ENCODE measurements at regions not wholly inside any gene's neighbourhood (a gene's known extent, or its start where the extent isn't known, plus 50 kb on each side); places are given as distances from the start of the nearest gene placed in this dataset.

DNA sequence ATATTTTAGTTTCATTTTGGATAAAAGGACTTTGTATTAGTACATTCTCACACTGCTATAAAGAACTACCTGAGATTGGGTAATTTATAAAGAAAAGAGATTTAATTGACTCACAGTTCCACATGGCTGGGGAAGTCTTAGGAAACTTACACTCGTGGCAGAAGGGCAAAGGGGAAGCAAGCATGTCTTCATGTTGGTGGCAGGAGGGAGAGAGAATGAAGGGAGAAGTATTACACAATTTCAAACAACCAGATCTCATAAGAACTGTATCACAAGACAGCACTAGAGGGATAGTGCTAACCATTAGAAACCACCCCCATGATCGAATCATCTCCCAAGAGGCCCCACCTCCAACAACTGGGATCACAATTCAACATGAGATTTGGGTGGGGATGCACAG lies 142.9 kb downstream of the USP31 start (continued):
- TF ChIP-seq, protein P1, sequence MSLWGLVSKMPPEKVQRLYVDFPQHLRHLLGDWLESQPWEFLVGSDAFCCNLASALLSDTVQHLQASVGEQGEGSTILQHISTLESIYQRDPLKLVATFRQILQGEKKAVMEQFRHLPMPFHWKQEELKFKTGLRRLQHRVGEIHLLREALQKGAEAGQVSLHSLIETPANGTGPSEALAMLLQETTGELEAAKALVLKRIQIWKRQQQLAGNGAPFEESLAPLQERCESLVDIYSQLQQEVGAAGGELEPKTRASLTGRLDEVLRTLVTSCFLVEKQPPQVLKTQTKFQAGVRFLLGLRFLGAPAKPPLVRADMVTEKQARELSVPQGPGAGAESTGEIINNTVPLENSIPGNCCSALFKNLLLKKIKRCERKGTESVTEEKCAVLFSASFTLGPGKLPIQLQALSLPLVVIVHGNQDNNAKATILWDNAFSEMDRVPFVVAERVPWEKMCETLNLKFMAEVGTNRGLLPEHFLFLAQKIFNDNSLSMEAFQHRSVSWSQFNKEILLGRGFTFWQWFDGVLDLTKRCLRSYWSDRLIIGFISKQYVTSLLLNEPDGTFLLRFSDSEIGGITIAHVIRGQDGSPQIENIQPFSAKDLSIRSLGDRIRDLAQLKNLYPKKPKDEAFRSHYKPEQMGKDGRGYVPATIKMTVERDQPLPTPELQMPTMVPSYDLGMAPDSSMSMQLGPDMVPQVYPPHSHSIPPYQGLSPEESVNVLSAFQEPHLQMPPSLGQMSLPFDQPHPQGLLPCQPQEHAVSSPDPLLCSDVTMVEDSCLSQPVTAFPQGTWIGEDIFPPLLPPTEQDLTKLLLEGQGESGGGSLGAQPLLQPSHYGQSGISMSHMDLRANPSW (CRISPR knock-in tag; conservative IDR thresholded peaks at IDR 0.05; ENCODE audit: low read depth): no peak
- TF ChIP-seq, protein P2, sequence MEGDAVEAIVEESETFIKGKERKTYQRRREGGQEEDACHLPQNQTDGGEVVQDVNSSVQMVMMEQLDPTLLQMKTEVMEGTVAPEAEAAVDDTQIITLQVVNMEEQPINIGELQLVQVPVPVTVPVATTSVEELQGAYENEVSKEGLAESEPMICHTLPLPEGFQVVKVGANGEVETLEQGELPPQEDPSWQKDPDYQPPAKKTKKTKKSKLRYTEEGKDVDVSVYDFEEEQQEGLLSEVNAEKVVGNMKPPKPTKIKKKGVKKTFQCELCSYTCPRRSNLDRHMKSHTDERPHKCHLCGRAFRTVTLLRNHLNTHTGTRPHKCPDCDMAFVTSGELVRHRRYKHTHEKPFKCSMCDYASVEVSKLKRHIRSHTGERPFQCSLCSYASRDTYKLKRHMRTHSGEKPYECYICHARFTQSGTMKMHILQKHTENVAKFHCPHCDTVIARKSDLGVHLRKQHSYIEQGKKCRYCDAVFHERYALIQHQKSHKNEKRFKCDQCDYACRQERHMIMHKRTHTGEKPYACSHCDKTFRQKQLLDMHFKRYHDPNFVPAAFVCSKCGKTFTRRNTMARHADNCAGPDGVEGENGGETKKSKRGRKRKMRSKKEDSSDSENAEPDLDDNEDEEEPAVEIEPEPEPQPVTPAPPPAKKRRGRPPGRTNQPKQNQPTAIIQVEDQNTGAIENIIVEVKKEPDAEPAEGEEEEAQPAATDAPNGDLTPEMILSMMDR (IDR thresholded peaks at IDR 0.05): no peak
- TF ChIP-seq OVOL2 (CRISPR knock-in tag; IDR thresholded peaks at IDR 0.05; ENCODE audit: borderline replicate concordance): no peak
- no peak for TF ChIP-seq CREB1 (CRISPR knock-in tag; IDR thresholded peaks at IDR 0.05)
- TF ChIP-seq, protein P3, sequence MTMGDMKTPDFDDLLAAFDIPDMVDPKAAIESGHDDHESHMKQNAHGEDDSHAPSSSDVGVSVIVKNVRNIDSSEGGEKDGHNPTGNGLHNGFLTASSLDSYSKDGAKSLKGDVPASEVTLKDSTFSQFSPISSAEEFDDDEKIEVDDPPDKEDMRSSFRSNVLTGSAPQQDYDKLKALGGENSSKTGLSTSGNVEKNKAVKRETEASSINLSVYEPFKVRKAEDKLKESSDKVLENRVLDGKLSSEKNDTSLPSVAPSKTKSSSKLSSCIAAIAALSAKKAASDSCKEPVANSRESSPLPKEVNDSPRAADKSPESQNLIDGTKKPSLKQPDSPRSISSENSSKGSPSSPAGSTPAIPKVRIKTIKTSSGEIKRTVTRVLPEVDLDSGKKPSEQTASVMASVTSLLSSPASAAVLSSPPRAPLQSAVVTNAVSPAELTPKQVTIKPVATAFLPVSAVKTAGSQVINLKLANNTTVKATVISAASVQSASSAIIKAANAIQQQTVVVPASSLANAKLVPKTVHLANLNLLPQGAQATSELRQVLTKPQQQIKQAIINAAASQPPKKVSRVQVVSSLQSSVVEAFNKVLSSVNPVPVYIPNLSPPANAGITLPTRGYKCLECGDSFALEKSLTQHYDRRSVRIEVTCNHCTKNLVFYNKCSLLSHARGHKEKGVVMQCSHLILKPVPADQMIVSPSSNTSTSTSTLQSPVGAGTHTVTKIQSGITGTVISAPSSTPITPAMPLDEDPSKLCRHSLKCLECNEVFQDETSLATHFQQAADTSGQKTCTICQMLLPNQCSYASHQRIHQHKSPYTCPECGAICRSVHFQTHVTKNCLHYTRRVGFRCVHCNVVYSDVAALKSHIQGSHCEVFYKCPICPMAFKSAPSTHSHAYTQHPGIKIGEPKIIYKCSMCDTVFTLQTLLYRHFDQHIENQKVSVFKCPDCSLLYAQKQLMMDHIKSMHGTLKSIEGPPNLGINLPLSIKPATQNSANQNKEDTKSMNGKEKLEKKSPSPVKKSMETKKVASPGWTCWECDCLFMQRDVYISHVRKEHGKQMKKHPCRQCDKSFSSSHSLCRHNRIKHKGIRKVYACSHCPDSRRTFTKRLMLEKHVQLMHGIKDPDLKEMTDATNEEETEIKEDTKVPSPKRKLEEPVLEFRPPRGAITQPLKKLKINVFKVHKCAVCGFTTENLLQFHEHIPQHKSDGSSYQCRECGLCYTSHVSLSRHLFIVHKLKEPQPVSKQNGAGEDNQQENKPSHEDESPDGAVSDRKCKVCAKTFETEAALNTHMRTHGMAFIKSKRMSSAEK (CRISPR knock-in tag; IDR thresholded peaks at IDR 0.05; ENCODE audit: borderline replicate concordance): no peak
- TF ChIP-seq TEAD1 (CRISPR knock-in tag; IDR thresholded peaks at IDR 0.05): no peak
- no peak for TF ChIP-seq MYBL2 (CRISPR knock-in tag; IDR thresholded peaks at IDR 0.05)

DNA sequence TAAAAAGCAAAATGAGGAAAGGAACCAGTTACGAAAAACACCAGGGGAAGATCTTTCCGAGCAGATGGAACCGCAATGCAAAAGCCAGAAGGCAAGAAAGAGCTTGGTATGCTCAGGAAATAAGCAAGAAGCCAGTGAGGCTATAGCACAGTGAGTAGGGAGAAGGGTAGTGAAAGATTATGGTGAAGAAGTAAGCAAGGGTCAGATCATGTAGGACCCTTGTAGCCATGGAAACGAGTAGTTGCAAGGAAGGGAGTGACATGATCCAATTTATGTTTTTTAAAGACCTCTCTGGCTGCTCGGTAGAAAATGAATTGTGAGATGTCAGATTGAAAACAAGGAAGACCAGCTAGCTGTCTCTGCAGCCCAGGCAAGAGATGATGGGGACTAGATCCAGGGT lies 143.3 kb downstream of the USP31 start:
- no peak for ATAC-seq
- Mint-ChIP-seq H3K27me3 (ENCODE audit: low read depth) (no peaks in the 10 kb centered on the region; the same call in 1 of the 2 replicates), H3K9me3 (peaks cover 9% of the 10 kb centered on the region), H3K4me1 (no peaks in the 10 kb centered on the region), H3K36me3 (no peaks in the 10 kb centered on the region), H3K4me3 (no peak overlapping the region), H3K27ac (no peak overlapping the region)
- CTCF ChIA-PET: no interaction called here
- POLR2A ChIA-PET: no interaction called here
- DNase-seq (ENCODE audit: low spot score): no peak
- TF ChIP-seq PRRX2 (CRISPR knock-in tag; IDR thresholded peaks at IDR 0.05) (no peak), ZNF232 (CRISPR knock-in tag; IDR thresholded peaks at IDR 0.05) (no peak), CREB1 (CRISPR knock-in tag; IDR thresholded peaks at IDR 0.05) (no peak), MYBL2 (CRISPR knock-in tag; IDR thresholded peaks at IDR 0.05) (no peak), ZNF121 (CRISPR knock-in tag; IDR thresholded peaks at IDR 0.05) (no peak), OVOL2 (CRISPR knock-in tag; IDR thresholded peaks at IDR 0.05; ENCODE audit: borderline replicate concordance) (no peak), RORB (CRISPR knock-in tag; IDR thresholded peaks at IDR 0.05) (no peak), RELA (CRISPR knock-in tag; IDR thresholded peaks at IDR 0.05; ENCODE audit: borderline replicate concordance) (no peak), ZNF671 (CRISPR knock-in tag; IDR thresholded peaks at IDR 0.05) (no peak), JUN (CRISPR knock-in tag; IDR thresholded peaks at IDR 0.05) (no peak)
- TF ChIP-seq, protein P4, sequence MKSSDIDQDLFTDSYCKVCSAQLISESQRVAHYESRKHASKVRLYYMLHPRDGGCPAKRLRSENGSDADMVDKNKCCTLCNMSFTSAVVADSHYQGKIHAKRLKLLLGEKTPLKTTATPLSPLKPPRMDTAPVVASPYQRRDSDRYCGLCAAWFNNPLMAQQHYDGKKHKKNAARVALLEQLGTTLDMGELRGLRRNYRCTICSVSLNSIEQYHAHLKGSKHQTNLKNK (CRISPR knock-in tag; IDR thresholded peaks at IDR 0.05): no peak
- TF ChIP-seq, protein P5, sequence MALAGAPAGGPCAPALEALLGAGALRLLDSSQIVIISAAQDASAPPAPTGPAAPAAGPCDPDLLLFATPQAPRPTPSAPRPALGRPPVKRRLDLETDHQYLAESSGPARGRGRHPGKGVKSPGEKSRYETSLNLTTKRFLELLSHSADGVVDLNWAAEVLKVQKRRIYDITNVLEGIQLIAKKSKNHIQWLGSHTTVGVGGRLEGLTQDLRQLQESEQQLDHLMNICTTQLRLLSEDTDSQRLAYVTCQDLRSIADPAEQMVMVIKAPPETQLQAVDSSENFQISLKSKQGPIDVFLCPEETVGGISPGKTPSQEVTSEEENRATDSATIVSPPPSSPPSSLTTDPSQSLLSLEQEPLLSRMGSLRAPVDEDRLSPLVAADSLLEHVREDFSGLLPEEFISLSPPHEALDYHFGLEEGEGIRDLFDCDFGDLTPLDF (CRISPR knock-in tag; IDR thresholded peaks at IDR 0.05): no peak
- TF ChIP-seq, protein P6, sequence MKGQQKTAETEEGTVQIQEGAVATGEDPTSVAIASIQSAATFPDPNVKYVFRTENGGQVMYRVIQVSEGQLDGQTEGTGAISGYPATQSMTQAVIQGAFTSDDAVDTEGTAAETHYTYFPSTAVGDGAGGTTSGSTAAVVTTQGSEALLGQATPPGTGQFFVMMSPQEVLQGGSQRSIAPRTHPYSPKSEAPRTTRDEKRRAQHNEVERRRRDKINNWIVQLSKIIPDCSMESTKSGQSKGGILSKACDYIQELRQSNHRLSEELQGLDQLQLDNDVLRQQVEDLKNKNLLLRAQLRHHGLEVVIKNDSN (CRISPR knock-in tag; IDR thresholded peaks at IDR 0.05): no peak
- TF ChIP-seq, protein P7, sequence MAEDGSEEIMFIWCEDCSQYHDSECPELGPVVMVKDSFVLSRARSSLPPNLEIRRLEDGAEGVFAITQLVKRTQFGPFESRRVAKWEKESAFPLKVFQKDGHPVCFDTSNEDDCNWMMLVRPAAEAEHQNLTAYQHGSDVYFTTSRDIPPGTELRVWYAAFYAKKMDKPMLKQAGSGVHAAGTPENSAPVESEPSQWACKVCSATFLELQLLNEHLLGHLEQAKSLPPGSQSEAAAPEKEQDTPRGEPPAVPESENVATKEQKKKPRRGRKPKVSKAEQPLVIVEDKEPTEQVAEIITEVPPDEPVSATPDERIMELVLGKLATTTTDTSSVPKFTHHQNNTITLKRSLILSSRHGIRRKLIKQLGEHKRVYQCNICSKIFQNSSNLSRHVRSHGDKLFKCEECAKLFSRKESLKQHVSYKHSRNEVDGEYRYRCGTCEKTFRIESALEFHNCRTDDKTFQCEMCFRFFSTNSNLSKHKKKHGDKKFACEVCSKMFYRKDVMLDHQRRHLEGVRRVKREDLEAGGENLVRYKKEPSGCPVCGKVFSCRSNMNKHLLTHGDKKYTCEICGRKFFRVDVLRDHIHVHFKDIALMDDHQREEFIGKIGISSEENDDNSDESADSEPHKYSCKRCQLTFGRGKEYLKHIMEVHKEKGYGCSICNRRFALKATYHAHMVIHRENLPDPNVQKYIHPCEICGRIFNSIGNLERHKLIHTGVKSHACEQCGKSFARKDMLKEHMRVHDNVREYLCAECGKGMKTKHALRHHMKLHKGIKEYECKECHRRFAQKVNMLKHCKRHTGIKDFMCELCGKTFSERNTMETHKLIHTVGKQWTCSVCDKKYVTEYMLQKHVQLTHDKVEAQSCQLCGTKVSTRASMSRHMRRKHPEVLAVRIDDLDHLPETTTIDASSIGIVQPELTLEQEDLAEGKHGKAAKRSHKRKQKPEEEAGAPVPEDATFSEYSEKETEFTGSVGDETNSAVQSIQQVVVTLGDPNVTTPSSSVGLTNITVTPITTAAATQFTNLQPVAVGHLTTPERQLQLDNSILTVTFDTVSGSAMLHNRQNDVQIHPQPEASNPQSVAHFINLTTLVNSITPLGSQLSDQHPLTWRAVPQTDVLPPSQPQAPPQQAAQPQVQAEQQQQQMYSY (CRISPR knock-in tag; IDR thresholded peaks at IDR 0.05): no peak
- TF ChIP-seq, protein P8, sequence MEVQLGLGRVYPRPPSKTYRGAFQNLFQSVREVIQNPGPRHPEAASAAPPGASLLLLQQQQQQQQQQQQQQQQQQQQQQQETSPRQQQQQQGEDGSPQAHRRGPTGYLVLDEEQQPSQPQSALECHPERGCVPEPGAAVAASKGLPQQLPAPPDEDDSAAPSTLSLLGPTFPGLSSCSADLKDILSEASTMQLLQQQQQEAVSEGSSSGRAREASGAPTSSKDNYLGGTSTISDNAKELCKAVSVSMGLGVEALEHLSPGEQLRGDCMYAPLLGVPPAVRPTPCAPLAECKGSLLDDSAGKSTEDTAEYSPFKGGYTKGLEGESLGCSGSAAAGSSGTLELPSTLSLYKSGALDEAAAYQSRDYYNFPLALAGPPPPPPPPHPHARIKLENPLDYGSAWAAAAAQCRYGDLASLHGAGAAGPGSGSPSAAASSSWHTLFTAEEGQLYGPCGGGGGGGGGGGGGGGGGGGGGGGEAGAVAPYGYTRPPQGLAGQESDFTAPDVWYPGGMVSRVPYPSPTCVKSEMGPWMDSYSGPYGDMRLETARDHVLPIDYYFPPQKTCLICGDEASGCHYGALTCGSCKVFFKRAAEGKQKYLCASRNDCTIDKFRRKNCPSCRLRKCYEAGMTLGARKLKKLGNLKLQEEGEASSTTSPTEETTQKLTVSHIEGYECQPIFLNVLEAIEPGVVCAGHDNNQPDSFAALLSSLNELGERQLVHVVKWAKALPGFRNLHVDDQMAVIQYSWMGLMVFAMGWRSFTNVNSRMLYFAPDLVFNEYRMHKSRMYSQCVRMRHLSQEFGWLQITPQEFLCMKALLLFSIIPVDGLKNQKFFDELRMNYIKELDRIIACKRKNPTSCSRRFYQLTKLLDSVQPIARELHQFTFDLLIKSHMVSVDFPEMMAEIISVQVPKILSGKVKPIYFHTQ (CRISPR knock-in tag; IDR thresholded peaks at IDR 0.05): no peak

Measured in WTC11 (cell line).